ENCODE measurements at regions not wholly inside any gene's neighbourhood (a gene's known extent, or its start where the extent isn't known, plus 50 kb on each side); places are given as distances from the start of the nearest gene placed in this dataset.

GRCh38 chr20:61043681-61044080, 208.4 kb upstream of the CDH4 start:
- no peak overlapping the region for H3K4me3 ChIP-seq (ENCODE audit: low read depth, low read length)
- TF ChIP-seq, protein P1, sequence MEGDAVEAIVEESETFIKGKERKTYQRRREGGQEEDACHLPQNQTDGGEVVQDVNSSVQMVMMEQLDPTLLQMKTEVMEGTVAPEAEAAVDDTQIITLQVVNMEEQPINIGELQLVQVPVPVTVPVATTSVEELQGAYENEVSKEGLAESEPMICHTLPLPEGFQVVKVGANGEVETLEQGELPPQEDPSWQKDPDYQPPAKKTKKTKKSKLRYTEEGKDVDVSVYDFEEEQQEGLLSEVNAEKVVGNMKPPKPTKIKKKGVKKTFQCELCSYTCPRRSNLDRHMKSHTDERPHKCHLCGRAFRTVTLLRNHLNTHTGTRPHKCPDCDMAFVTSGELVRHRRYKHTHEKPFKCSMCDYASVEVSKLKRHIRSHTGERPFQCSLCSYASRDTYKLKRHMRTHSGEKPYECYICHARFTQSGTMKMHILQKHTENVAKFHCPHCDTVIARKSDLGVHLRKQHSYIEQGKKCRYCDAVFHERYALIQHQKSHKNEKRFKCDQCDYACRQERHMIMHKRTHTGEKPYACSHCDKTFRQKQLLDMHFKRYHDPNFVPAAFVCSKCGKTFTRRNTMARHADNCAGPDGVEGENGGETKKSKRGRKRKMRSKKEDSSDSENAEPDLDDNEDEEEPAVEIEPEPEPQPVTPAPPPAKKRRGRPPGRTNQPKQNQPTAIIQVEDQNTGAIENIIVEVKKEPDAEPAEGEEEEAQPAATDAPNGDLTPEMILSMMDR (IDR thresholded peaks at IDR 0.05; ENCODE audit: low read depth, low read length) = no peak

- TF ChIP-seq, protein P1 (IDR thresholded peaks at IDR 0.05; ENCODE audit: low read depth, low read length) = no peak
- no peak overlapping the region for H3K4me3 ChIP-seq (ENCODE audit: low read depth, low read length)
Measured at GRCh38 chr20:61044499-61044898, 207.6 kb upstream of the CDH4 start.

GRCh38 chr20:61045091-61045490, 207.0 kb upstream of the CDH4 start:
- no peak overlapping the region for H3K4me3 ChIP-seq (ENCODE audit: low read depth, low read length)
- TF ChIP-seq, protein P1 (IDR thresholded peaks at IDR 0.05; ENCODE audit: low read depth, low read length) = no peak

- H3K4me3 ChIP-seq (ENCODE audit: low read depth, low read length) = no peak overlapping the region
- TF ChIP-seq, protein P1 (IDR thresholded peaks at IDR 0.05; ENCODE audit: low read depth, low read length) = no peak
Measured at GRCh38 chr20:61045876-61046585, 206.0 kb upstream of the CDH4 start.

DNA sequence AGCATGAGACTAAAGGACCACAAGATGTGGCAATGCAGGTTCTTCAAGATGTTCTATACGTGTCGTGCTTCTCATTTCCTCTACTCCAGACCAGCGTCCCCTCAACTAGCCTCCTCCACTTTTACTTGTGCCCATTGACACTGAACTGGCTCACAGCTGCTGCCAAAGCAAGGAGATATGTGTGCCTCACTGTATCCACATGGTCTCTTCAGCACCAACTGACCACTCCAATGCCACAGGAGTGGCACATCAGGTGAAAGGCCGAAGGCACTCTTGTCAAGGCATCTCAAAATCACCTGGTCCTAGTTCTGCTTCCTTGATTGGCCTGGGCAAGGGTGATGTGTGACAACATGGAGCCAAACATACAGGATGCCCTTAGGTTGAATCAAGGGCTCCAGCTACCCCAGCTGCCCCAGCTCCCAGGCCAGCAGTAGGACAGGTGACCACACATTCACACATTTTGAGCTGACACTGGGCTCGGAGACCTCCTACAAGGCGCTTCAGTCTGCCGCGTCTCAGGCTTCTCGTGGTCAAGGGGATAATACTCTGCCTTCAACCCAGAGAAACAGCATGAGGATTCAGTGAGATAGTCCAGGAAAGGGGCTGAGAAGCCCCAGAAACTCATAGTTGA, 205.2 kb upstream of the CDH4 start:
- no peak overlapping the region for H3K4me3 ChIP-seq (ENCODE audit: low read depth, low read length)
- TF ChIP-seq, protein P1 (IDR thresholded peaks at IDR 0.05; ENCODE audit: low read depth, low read length) = no peak

GRCh38 chr20:61047515-61047914, 204.5 kb upstream of the CDH4 start:
- no peak overlapping the region for H3K4me3 ChIP-seq (ENCODE audit: low read depth, low read length)
- TF ChIP-seq, protein P1 (IDR thresholded peaks at IDR 0.05; ENCODE audit: low read depth, low read length) = no peak

DNA sequence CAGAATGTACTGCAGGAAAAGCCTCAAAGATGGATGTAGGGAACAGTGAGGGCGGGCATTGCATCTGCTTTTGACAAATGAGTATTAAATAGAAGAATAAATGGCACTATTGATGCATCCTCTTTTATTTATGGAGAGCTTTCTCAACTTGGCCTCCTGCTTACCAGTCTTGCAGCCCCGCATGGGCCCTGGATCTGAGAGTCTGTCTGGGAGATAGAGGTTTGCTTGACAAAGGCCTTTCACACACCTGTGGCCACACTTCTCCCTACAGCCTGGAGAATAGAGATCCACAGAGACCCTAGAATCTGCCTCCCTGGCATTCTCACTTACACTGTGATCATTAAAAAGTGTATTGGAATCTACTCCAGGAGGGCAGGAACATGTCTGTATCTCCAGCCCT, 203.8 kb upstream of the CDH4 start:
- no peak overlapping the region for H3K4me3 ChIP-seq (ENCODE audit: low read depth, low read length)
- TF ChIP-seq, protein P1 (IDR thresholded peaks at IDR 0.05; ENCODE audit: low read depth, low read length) = no peak
